ENCODE measurements at regions not wholly inside any gene's neighbourhood (a gene's known extent, or its start where the extent isn't known, plus 50 kb on each side); places are given as distances from the start of the nearest gene placed in this dataset.

DNA sequence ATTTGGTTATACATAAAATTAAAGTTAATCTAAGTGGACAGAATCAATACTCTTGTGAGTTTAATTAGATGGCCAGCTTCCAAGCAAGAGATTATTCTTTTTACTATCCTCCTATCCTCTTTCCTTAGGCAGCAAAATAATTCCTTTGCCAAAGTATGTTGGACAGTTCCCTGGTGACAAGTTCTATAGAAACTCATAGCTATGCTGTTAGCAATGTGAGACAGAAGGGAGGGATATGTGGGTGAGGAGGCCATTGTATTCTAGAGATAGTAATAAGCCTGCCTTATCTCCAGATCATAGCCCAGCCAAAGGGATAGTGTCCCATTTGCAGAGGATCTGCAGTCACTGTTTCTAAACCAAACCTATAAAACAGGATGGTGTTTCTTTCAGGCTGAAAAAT lies 181.6 kb upstream of the HDAC9 start:
- no peak for DNase-seq (ENCODE audit: low read depth)

DNA sequence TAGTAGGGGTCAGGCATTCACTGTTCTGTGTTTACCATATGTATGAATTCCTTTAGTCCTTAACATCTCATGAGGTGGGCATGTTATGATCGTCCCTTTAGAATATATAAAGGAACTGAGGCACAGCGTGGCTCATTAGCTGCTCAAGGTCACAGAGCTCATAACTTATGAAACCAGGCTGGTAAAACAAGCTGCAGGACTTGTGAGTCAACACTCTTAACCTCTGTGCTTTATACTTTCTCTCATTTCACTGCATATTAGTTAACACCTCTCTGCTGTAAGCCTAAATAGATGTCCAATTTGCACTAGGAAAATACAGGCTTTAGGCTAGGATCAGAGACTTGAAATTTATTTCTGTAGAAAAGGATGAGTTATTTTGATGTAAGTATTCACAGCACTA lies 180.3 kb upstream of the HDAC9 start:
- no peak for DNase-seq (ENCODE audit: low read depth)

- DNase-seq (ENCODE audit: low read depth): no peak
These were observed 177.6 kb upstream of the HDAC9 start for GRCh38 chr7:18317941-18318340.

DNA sequence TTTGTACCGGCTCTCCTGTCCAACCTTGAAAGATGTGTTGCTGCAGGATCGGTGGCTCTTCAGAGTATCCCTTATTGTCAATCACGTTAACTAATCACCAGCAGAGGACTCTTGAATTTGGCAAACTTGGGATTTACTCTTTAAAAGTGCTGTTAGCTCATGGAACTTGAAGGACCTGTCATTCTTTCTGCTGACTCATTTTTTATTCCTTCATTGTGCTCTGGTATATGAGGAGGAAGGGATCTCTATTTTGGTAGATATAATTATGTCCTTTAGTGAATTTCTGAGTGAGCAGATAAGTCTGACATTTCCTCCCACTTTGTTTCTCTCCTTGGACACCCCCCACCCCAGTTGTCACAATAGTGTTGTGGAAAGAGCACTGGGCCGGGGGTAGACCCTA lies 175.1 kb upstream of the HDAC9 start:
- no peak for DNase-seq (ENCODE audit: low read depth)

DNA sequence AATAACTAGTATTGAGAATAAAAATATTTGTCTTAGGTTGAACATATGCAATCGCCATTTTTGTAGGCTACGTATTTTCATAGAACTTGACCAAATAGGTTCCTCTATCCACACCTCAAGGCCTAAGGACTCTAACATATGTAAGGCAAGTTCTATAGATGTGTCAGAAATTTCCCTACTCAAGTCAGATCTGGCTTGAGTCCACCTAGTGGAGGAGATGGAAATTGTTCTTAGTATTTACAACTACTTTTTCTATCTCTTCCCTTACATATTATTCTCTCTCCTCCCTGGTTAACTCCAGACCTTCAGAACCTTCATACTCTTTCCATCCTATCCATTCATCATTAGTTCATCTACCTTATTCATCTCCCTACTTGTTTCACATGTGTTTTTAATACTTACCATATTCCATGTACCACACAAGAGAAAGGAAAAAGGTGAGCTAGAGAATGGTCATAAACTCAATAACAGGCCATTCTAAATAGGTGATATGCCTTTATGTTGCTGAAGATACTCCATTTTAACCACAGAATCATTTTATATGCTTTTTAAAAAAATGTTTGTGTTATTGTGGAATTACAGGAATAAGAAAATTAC lies 174.5 kb upstream of the HDAC9 start:
- peak; percentile 53 for DNase-seq (ENCODE audit: low read depth)

- no peak for DNase-seq (ENCODE audit: low read depth)
These were observed 165.0 kb upstream of the HDAC9 start for GRCh38 chr7:18330548-18330947.

DNA sequence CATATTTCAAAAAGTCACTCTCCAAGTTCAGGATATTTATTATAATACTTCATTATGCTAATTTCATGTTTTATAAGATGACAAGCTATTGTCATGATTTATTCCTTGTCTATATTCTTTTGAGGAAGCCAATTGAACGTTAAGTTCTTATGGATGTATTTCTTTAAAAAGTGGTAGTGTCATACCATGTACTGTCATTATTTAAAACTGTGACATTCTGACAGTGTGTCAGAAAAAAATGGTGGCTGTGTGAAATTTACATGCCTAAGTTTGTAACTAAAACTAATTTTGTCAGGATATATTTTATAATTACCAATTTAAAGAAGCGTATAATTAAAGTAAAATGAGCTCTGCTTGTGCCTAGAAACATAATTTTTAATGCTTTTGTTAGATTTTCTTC lies 158.9 kb upstream of the HDAC9 start:
- no peak for DNase-seq (ENCODE audit: low read depth)

DNA sequence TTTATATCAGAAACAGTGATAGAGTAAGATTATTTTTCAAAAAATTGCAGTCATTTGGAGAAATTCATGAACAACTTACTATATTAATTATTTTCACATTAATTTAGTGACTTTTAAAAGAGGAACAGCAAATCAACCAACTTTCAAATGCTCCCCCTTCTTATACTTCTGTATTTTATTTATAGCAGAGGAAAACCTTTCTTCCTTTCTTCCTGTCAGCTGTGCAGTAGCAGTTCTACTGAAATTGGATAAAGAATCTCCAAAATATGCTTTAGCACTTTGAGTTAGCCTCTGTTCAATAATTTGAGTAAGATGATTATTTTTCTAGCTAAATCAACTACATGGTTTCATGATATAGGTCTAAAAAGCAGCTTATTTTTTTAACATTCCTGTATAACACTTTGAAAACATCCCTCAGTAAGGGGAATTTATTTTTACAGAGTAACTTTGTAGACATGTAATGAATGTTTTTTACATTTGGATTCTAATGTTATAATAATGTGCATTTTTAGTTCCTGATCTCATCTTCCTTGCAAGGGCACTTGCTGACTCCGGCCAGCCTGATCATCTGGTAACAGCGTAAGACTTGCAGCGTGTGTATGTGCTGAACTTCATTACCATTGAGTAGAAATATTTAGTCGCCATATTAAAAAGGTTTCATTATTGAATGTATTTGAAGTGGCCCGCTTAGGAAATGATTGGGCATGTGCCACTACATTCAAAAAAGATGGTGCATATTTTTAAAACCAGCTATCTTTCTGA lies 158.3 kb upstream of the HDAC9 start:
- DNase-seq (ENCODE audit: low read depth): no peak

- DNase-seq (ENCODE audit: low read depth): no peak
These were observed 156.5 kb upstream of the HDAC9 start for GRCh38 chr7:18338910-18339523.

DNA sequence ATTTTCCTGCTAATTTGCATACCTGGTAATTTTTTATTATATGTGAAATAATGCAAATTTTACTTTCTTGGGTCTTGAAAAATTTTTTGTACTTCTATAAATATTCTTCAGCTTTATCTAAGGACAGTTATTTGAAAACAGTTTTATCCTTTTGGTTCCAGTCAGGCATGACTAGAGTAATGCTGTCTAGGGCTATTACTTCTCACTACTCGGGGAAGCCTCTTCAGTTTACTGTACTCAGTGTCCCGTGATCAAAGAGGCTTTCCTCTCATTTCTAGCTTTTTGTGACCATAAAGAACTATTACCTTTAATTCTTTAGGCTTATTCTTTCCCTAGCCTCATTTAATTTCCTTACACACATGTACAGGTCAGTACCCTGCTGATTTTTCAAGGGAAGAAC lies 153.8 kb upstream of the HDAC9 start:
- no peak for DNase-seq (ENCODE audit: low read depth)

DNA sequence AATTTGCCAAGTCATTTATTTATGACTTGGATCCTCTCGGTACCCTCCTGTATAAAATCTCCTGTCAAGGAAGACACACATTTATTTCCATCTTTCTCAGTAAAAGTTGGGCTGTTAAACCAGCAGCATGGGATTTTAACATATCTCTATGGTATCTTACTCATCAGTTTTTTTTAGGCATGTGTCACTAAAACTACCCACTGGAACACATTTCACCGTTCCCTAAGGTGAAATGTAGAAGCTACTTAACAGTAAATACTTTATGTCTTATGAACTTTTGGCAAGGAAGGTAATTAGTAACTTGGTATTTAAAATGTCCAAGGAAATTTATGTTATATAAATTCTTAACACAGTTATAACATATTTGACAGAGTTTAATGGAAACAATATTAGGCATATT lies 152.5 kb upstream of the HDAC9 start:
- no peak for DNase-seq (ENCODE audit: low read depth)

DNA sequence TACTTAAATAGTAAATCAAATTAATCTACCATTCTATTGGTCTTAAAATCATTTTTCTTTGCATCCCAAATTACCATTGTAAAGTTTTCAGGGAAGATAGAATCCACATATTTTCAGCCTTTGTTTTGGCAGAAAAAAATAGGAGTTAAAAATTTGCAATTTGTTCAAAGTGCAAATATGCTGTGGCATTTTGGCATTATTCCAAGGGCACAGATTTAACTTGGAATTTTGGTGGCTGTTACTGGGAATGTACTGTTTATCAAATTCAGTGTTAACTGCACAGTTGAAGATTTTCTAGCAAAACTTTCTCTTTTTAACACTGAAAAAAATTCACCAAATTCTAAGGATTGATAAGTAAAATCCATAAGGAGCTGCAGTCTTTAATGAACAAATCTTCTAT lies 151.0 kb upstream of the HDAC9 start:
- no peak for DNase-seq (ENCODE audit: low read depth)

DNA sequence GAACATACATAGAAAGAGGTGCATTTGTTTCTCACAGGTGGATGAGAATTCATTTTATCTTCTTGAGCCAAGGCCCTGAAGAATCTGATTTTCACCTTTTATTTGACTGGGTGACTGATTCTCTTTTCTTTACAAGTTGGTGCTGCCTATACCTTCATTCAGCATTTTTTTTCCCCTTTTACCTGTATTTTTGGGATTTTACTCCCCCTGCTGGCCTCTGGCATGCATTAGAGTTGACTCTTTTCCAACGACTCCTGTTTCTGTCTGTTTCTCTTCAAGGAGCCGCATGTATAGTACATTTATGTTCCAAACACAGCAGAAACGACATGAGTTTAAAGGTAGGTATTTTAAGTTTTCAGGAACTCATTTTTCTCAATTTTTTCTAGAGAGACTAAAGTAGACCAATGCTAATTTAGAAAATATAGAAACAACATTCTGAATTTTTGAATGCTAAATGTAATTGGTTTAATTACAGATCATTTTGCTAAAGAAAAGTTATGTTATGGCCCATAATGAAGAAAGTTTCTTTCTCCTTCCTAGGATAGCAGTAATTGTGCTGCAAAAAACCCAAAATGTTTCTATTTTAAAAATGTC lies 149.8 kb upstream of the HDAC9 start:
- peak; percentile 62 for DNase-seq (ENCODE audit: low read depth)

DNA sequence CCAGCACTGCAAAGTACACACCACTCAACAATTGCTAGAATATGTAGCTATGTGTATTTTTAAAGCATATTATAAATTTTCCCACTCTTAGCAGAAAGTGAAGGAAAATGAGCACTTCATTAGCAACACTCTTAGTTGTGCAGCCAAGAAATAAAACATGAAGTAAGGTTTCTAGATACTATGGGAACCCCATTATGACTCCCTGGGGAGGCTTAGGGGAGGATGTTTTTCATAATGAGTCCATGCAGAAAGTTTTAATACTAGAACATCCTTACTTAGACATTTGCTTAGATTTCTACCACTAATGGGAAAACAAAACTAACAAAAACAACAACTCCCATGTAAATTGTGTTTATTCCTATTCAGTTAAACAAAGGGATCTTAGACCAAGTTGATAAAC lies 148.4 kb upstream of the HDAC9 start:
- no peak for DNase-seq (ENCODE audit: low read depth)

DNA sequence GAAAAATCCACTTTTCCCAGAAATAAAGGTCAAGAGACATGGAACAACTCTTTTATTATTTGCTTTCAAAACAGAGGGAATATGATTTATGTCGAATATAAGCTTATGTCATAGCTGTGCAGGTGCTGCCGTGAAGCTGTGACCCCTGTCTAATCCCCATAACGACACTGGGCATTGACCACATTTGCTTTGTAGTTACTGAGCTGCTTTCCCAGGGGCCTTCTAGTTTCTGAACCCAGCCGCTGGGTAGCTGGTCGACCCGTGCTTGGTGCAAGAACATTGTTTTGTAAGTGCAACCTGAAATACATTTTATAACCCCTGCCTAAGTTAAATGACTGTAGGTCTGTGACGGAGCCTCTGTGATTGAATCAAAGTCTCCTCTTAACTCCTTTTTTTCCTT lies 144.9 kb upstream of the HDAC9 start:
- no peak for DNase-seq (ENCODE audit: low read depth)

GRCh38 chr7:18352339-18353255 lies 143.0 kb upstream of the HDAC9 start:
- DNase-seq (ENCODE audit: low read depth): peak; percentile 73

DNA sequence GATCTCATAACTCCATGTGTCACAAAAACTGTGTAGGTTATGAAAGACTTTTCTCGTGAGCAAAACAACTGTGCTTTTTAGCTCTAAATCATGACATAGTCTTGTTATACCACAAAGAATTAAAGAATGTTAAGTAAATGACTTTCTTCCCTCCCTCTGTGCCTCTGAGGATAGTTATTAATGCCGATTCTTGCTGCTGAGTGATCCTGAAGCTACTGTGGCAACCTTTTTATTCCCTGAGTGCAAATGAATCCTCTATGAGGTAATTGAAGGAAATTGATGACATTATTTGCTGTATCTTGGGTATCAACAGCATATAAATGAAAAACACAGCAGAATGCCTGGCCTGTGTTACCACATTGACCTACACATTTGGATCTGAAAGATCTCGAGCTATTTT lies 142.2 kb upstream of the HDAC9 start:
- no peak for DNase-seq (ENCODE audit: low read depth)

DNA sequence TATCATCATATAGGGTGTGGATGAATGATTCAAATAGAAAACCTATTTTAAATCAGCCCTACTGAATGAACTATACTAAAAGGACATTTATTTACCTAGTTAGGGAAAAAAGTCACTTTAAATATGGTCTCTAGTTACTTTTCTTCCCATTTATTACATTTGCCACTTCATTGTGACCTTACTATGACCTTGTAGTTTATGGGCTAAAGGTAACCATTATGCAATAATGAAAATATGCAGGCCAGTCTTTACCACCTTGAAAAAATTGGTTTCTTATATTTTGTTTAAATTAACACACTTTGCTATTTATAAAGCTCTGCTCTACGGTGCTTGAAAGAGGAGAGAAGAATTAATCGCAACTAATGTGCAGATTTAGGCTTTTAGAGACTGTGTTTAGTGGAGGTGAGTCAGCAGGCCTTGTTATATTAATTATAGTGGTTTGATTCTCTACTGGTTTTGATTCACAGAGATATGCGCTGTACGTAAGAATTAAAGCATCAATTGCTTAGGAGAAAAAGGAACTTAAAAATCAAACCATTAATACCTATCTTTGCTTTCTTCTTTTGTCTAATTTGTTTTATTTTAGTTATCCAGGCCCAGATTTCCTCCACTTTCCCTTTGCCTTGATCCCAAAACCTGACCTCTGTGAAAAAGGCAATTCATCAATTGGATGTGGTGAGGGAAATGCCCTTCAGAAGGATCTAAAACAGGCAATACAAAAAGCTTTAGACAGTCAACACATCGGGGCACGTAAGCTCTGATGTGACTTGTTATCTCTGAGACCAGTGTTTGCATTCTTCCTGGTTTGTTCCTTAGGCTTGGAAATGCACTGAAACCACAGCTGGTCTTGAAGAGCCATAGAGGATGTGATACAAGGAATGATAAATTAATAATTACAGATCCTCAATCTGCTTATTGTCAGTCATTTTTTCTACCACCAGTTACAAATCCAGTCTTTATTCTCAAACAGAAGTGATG lies 141.2 kb upstream of the HDAC9 start:
- peak; percentile 28 for DNase-seq (ENCODE audit: low read depth)

- DNase-seq (ENCODE audit: low read depth): no peak
These were observed 139.3 kb upstream of the HDAC9 start for GRCh38 chr7:18356191-18356645.

GRCh38 chr7:18357691-18358090 lies 137.9 kb upstream of the HDAC9 start:
- peak; percentile 10 for DNase-seq (ENCODE audit: low read depth)

DNA sequence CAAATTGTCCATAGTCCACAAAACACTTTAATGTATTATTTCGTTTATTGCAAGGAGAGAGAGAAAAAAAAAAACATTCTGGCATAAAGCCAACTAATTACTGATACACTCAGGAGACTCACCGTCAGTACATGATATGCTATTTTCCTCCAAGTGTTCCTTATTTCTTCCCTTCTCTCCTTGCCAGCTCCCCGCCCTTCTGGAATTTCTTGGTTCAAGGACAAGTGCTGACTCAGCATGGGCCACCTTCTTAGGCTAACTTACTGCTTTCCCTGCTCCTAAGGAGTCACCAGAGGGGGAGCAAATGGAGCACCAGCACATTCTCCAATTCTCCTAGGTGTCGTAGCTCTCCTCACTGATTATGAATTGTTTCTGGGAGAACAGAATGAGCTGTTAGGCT lies 133.8 kb upstream of the HDAC9 start:
- DNase-seq (ENCODE audit: low read depth): peak; percentile 41

Measured in Daoy (cell line).